Endothelial cell of umbilical vein (primary cell): ENCODE measurements at regions not wholly inside any gene's neighbourhood (a gene's known extent, or its start where the extent isn't known, plus 50 kb on each side); places are given as distances from the start of the nearest gene placed in this dataset.
A peak's percentile ranks its signal among the peaks of the same experiment; 100 is the strongest.

Experiments used
- BruUV-seq: library from RNA; stranded (reverse); fragments of 400-500 nt; replicated peaks from 2 replicates; lab custom pipeline; 2021; lab: Mats Ljungman, UMichigan
- CTCF ChIA-PET: fragments of 300-600, 350-600 bp; sonication (Branson Sonifier 250); formaldehyde crosslinking; loops from one replicate; lab custom pipeline; 2021; ENCODE audit warnings: antibody characterized with exemption, inconsistent platforms; lab: Charles Lee
- POLR2A ChIA-PET: fragments of 300-600, 350-600 bp; sonication (Branson Sonifier 250); formaldehyde crosslinking; loops from one replicate; lab custom pipeline; 2021; ENCODE audit warnings: antibody characterized with exemption, inconsistent platforms; lab: Charles Lee
- DNase-seq: peaks from one replicate; pipeline ENCODE4 v3.0.0-alpha.2; 2011; ENCODE audit warnings: low read depth, low spot score
- FAIRE-seq: peaks from 2 replicates; lab custom pipeline; 2011; peaks lifted over from hg19 to GRCh38; lab: Jason Lieb, UNC
- H2AFZ ChIP-seq: 2 replicates; pipeline ENCODE4 v1.6.0; 2012; ENCODE audit warnings: low read depth, low read length, control low read depth, inconsistent platforms
- H3K27ac ChIP-seq: 2 replicates; pipeline ENCODE4 v1.5.1; 2011; ENCODE audit warnings: low read depth, mild to moderate bottlenecking, control low read depth, low read length, moderate library complexity; ENCODE audit not compliant: insufficient read depth
- H3K27me3 ChIP-seq, 2 experiments: 2 replicates each; pipeline versions ENCODE4 v1.6.0 to v1.6.1; 2011; ENCODE audit warnings: low read length in 2 of 2, mixed read lengths in 1 of 2; ENCODE audit not compliant: control insufficient read depth in 2 of 2, insufficient read depth in 2 of 2
- H3K36me3 ChIP-seq, 2 experiments: 2 replicates in 1 of 2; 3 replicates in 1 of 2; pipeline ENCODE4 v1.5.1; 2011; ENCODE audit warnings: low read length in 2 of 2, mild to moderate bottlenecking in 1 of 2, moderate library complexity in 1 of 2; ENCODE audit not compliant: control insufficient read depth in 2 of 2, insufficient read depth in 2 of 2; ENCODE audit errors: extremely low read depth in 1 of 2
- H3K4me1 ChIP-seq: 3 replicates; pipeline ENCODE4 v1.5.1; 2011; ENCODE audit warnings: mild to moderate bottlenecking, low read length; ENCODE audit not compliant: control insufficient read depth, insufficient read depth; ENCODE audit errors: extremely low read depth
- H3K4me2 ChIP-seq: 2 replicates; pipeline ENCODE4 v1.6.1; 2011; ENCODE audit warnings: low read length, control low read depth, mixed read lengths; ENCODE audit not compliant: insufficient read depth
- H3K4me3 ChIP-seq, 3 experiments: fragments of 200-600 bp in 1 of 3; sonication (generic), shearing (Covaris generic) in 1 of 3; replicated peaks in 1 of 3; 2 replicates each; pipeline ENCODE4 v1.5.1; 2011 to 2016; ENCODE audit warnings: control low read depth in 3 of 3, low read length in 3 of 3, mild to moderate bottlenecking in 2 of 3, inconsistent platforms in 1 of 3, low read depth in 1 of 3, moderate library complexity in 1 of 3; ENCODE audit not compliant: insufficient read depth in 1 of 3
- H3K79me2 ChIP-seq: 2 replicates; pipeline ENCODE4 v1.6.0; 2012; ENCODE audit warnings: low read length, inconsistent platforms; ENCODE audit not compliant: control insufficient read depth, insufficient read depth
- H3K9ac ChIP-seq: replicated peaks from 2 replicates; pipeline ENCODE3; 2011; ENCODE audit warnings: low read length, control low read depth; ENCODE audit not compliant: insufficient read depth; ENCODE audit errors: extremely low read depth
- H3K9me1 ChIP-seq: replicated peaks from 3 replicates; pipeline ENCODE4 v1.6.0; 2011; ENCODE audit warnings: mild to moderate bottlenecking, low read length; ENCODE audit not compliant: control insufficient read depth, insufficient read depth; ENCODE audit errors: extremely low read depth
- H3K9me3 ChIP-seq: replicated peaks from 2 replicates; pipeline ENCODE4 v1.5.1; 2012; ENCODE audit warnings: low read length, inconsistent platforms; ENCODE audit not compliant: control insufficient read depth, insufficient read depth
- H4K20me1 ChIP-seq: replicated peaks from 2 replicates; pipeline ENCODE3; 2011; ENCODE audit warnings: mild to moderate bottlenecking, low read length; ENCODE audit not compliant: control insufficient read depth, insufficient read depth; ENCODE audit errors: extremely low read depth
- CTCF ChIP-seq, 2 donors: IDR thresholded peaks; 1 replicate in 1 of 2; 2 replicates in 1 of 2; pipeline ENCODE4 v1.5.1; 2011; ENCODE audit warnings: low read length in 2 of 2, mild to moderate bottlenecking in 2 of 2, moderate library complexity in 2 of 2, control low read depth in 1 of 2, inconsistent platforms in 1 of 2, low read depth in 1 of 2; ENCODE audit not compliant: insufficient read depth in 1 of 2; ENCODE audit errors: extremely low read depth in 1 of 2
- EZH2 ChIP-seq: IDR thresholded peaks from 2 replicates; pipeline ENCODE4 v1.6.1; 2012; ENCODE audit warnings: borderline replicate concordance, low read depth, mild to moderate bottlenecking, moderate library complexity, low read length, inconsistent platforms; ENCODE audit not compliant: severe bottlenecking
- FOS ChIP-seq: IDR thresholded peaks from 2 replicates; pipeline ENCODE4 v1.6.1; 2011; ENCODE audit warnings: mild to moderate bottlenecking, low read length, moderate library complexity, borderline replicate concordance; ENCODE audit not compliant: insufficient read depth
- GATA2 ChIP-seq: IDR thresholded peaks from 2 replicates; pipeline ENCODE4 v1.7.0; 2011; ENCODE audit warnings: low read depth, mild to moderate bottlenecking, moderate library complexity, mixed read lengths, low read length; ENCODE audit not compliant: insufficient read length, insufficient read depth
- JUN ChIP-seq: IDR thresholded peaks from 2 replicates; pipeline ENCODE4 v1.6.1; 2011; ENCODE audit warnings: borderline replicate concordance, low read depth; ENCODE audit not compliant: insufficient read length, insufficient read depth
- MYC ChIP-seq: IDR thresholded peaks from one replicate; pipeline ENCODE4 v1.6.1; 2011; ENCODE audit warnings: mild to moderate bottlenecking, low read depth, low read length
- POLR2A ChIP-seq: IDR thresholded peaks from 2 replicates; pipeline ENCODE4 v1.6.1; 2012; ENCODE audit warnings: low read depth, mild to moderate bottlenecking, control low read depth, low read length
- POLR2AphosphoS5 ChIP-seq: IDR thresholded peaks from 2 replicates; pipeline ENCODE4 v1.6.1; 2012; ENCODE audit warnings: low read depth, mild to moderate bottlenecking, control low read depth, low read length, moderate library complexity; ENCODE audit not compliant: insufficient read depth
- dilution Hi-C: fragments of 300-500 bp; cut with MboI; formaldehyde crosslinking; loops from one replicate; pipeline ENCODE4 v1.15.0; 2019; ENCODE audit warnings: low sequenced_read_pairs; ENCODE audit not compliant: extremely low pct_ligation_motif_present
- intact Hi-C: fragments of 100-400 bp; cut with micrococcal nuclease; formaldehyde crosslinking; loops from one replicate; pipeline ENCODE4 v1.10.0; 2022
- TF ChIP-seq, protein P1 (sequence below): IDR thresholded peaks from 2 replicates; pipeline ENCODE4 v1.6.1; 2011; ENCODE audit not compliant: insufficient read depth, insufficient read length

- H3K9ac ChIP-seq = no peak overlapping the region
- no peak overlapping the region for H3K4me3 ChIP-seq
- peaks cover 6 to 10% of the 10 kb centered on the region in 2 experiments for H3K27me3 ChIP-seq
- no peaks in the 10 kb centered on the region for H3K9me1 ChIP-seq
- FAIRE-seq = no peak
- CTCF ChIA-PET = interaction anchor here (0.7 to 1.4 kb wide), 2 partner anchors 44 kb away, joined by 3 read pairs; no protein-coding TSS in a partner anchor
- H3K36me3 ChIP-seq = no peaks in the 10 kb centered on the region
- H3K79me2 ChIP-seq = no peaks in the 10 kb centered on the region
- intact Hi-C loops (no loop called here), dilution Hi-C loops (no loop called here)
- no peaks in the 10 kb centered on the region for H3K9me3 ChIP-seq
- no peak overlapping the region for H3K27ac ChIP-seq
- peak; percentile 46 for DNase-seq
- peaks cover 6% of the 10 kb centered on the region for H3K4me1 ChIP-seq
- BruUV-seq = no TSS peak
- POLR2A ChIA-PET = no interaction called here
- TF ChIP-seq POLR2AphosphoS5 (no peak), CTCF (IDR thresholded peaks at IDR 0.05; ENCODE audit: extremely low read depth in 1 of 2, insufficient read depth in 1 of 2, low read depth in 1 of 2, low read length in 2 of 2) (no peak), FOS (no peak), GATA2 (no peak), MYC (no peak)
- H3K4me2 ChIP-seq = no peak overlapping the region
- H4K20me1 ChIP-seq = no peaks in the 10 kb centered on the region
- no peak overlapping the region for H2AFZ ChIP-seq
Measured at GRCh38 chr3:137061186-137061585, 103.4 kb downstream of the IL20RB start.

GRCh38 chr3:137062250-137062649 lies 104.5 kb downstream of the IL20RB start:
- peaks cover 6 to 10% of the 10 kb centered on the region in 2 experiments for H3K27me3 ChIP-seq
- no peak for FAIRE-seq
- H3K4me3 ChIP-seq = no peak overlapping the region
- ChIA-PET POLR2A (no interaction called here), CTCF (no interaction called here)
- BruUV-seq = no TSS peak
- H3K27ac ChIP-seq = no peak overlapping the region
- no peak overlapping the region for H2AFZ ChIP-seq
- TF ChIP-seq CTCF (IDR thresholded peaks at IDR 0.05; ENCODE audit: extremely low read depth in 1 of 2, insufficient read depth in 1 of 2, low read depth in 1 of 2, low read length in 2 of 2) (no peak), MYC (no peak), EZH2 (no peak), FOS (no peak), JUN (no peak), GATA2 (no peak), POLR2A (no peak), POLR2AphosphoS5 (no peak)
- TF ChIP-seq, protein P1, sequence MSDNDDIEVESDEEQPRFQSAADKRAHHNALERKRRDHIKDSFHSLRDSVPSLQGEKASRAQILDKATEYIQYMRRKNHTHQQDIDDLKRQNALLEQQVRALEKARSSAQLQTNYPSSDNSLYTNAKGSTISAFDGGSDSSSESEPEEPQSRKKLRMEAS = no peak
- intact Hi-C loops (no loop called here), dilution Hi-C loops (no loop called here)
- no peak overlapping the region for H3K4me2 ChIP-seq
- no peaks in the 10 kb centered on the region for H3K36me3 ChIP-seq
- no peaks in the 10 kb centered on the region for H3K9me1 ChIP-seq
- H3K79me2 ChIP-seq = no peaks in the 10 kb centered on the region
- H3K4me1 ChIP-seq = peaks cover 6% of the 10 kb centered on the region
- H3K9ac ChIP-seq = no peak overlapping the region
- H4K20me1 ChIP-seq = no peaks in the 10 kb centered on the region
- no peaks in the 10 kb centered on the region for H3K9me3 ChIP-seq
- no peak for DNase-seq
